ENCODE measurements at regions not wholly inside any gene's neighbourhood (a gene's known extent, or its start where the extent isn't known, plus 50 kb on each side); places are given as distances from the start of the nearest gene placed in this dataset.
"Not testable (repeated sequence)": the region's sequence is repeated elsewhere in the genome, so short reads cannot be mapped to it uniquely, and the experiment has no call there.

GRCh38 chr12:111152561-111152960 is 216.3 kb downstream of the PHETA1 start:
- no peak for DNase-seq (ENCODE audit: low spot score)

DNA sequence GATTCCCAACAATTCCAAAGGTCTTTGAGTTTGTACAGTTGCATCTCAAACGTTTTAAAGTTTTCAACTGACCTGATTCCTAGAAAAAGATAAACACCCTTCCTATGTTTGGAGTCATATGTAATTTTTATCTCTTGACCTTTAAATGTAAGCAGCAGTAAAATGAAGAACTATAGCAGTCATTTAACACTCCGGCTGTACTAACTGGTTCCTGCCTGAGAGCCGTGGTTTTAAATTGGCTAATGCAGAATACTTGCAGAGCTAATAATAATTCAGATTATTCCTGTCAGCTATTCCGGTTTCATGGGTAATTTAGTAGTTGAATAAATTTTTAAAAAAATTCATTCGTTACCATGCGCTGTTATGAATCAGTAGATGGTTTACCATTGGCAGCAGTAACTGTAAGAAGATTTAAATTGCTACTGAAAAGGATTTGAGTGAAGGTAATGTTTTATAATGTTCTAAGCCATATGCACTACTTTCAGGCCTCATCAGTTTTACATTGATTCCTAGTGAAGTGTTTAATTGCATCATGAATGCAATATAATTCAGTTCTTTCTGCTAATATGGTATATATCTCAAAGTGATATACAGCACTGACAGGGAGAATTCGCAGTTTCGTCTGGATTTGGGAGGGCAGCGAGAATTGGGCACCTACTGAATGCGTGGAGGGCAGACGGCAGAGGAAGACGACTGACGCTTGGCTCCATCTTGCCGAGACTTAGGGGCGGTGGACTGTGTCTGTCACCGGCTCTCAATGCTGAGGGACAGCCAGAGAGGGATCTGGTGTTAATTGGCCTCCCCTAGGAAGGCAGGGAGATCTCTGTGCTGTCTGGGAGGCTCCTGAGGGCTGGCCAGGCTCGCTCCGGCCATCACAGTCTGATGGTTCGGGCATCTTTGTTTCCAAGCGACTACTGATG is 217.7 kb downstream of the PHETA1 start:
- no peak for DNase-seq (ENCODE audit: low spot score)

- no peak for DNase-seq (ENCODE audit: low spot score)
Observed at GRCh38 chr12:111150360-111150759, 218.5 kb downstream of the PHETA1 start.

DNA sequence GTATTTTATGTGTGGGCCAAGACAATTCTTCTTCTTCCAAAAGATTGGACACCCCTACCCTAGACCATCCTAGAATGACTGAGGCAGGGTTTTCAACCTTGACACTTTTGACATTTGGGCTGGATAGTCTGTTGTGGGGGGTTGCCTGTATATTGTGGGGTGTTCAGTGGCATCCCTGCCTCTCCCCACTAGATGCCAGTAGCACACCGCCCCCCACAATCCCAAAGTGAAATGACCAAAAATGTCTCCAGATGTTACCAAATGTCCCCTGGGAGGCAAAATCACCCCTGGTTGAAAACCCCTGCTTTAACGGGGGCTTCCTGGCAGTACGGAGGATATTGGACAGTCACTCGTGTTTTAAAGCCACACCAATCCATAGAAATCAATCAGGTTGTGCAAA is 219.6 kb downstream of the PHETA1 start:
- no peak for DNase-seq (ENCODE audit: low spot score)

- no peak for DNase-seq (ENCODE audit: low spot score)
Observed at GRCh38 chr12:111148005-111148404, 220.9 kb downstream of the PHETA1 start.

GRCh38 chr12:111143271-111143670 is 222.9 kb upstream of the MYL2 start:
- no peak for DNase-seq (ENCODE audit: low spot score)

DNA sequence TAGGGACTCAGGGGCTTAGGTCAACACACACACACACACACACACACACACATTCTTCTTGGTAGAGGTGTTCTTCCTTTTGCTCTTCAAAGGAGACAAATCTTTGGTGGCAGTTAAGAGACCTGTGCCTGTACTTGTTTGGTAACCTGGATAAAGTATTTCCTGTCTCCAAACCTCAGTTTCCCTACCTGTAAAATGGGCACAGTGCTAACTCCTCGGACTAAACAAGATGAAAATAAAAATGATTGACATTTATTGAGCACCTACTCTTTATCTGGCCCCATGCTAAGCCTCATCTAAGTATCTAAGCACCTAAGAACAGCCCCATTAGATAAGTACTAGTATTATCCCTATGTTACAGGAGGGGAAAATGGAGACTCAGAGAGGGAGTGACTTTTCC is 220.8 kb upstream of the MYL2 start:
- no peak for DNase-seq (ENCODE audit: low spot score)

- no peak for DNase-seq (ENCODE audit: low spot score)
Observed at GRCh38 chr12:111138016-111138415, 217.6 kb upstream of the MYL2 start.

DNA sequence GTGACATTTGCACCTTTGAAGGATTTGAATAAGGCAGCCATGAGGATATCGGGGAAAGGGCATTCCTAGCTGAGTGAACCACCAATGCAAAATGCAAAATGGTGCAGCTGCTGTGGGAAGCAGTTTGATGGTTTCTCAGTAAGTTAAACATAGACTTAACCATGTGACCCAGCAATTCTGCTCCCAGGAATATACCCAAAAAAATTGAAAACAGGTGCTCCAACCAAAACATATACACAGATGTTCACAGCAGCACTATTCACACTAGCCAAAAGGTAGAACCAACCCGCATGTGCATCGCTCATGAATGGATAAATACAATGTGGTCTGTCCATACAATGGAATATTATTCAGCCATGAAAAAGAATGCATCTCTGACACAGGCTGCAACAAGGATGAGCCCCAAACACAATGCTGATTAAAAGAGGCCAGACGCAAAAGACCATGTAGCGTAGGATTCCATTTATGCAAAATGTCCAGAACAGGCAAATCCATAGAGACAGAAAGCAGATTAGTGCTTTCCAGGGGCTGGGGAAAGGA is 215.0 kb upstream of the MYL2 start:
- no peak for DNase-seq (ENCODE audit: low spot score)

GRCh38 chr12:111130336-111130735 is 210.0 kb upstream of the MYL2 start:
- no peak for DNase-seq (ENCODE audit: low spot score)

GRCh38 chr12:111129149-111129767 is 208.9 kb upstream of the MYL2 start:
- DNase-seq (ENCODE audit: low spot score), result no peak

DNA sequence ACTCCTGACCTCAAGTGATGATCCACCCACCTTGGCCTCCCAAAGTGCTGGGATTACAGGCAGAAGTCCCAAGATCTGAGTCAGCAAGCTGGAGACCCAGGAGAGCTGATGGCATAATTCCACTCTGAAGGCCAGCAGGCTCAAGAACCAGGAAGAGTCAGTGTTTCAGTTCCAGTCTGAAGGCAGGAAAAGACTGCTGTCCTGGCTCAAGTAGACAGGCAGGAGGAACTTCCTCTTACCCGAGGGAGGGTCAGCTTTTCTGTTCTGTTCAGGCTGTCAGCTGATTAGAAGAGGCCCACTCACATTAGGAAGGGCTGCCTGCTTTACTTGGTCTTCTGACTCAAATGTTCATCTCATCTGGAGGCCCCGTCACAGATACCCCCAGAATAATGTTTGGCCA is 206.0 kb upstream of the MYL2 start:
- DNase-seq (ENCODE audit: low spot score), result no peak

DNA sequence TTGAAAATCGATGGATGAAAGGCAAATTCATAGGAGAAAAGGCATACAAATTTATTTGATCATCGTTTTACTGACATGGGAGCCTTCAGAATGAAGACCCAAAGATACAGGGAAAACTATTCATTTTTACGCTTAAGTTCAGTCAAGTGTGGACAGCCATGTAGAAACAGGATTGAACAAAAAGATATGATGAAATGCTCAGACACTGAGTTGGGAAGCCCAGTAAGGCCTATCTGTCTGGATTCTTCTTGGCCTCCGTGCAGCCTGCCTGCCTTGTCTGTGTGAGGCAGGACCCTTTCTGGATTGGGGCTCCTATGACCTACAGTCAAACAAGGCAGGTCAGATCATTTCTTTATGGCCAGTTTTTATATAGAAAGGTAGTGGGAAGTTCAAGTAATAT is 203.8 kb upstream of the MYL2 start:
- no peak for DNase-seq (ENCODE audit: low spot score)

DNA sequence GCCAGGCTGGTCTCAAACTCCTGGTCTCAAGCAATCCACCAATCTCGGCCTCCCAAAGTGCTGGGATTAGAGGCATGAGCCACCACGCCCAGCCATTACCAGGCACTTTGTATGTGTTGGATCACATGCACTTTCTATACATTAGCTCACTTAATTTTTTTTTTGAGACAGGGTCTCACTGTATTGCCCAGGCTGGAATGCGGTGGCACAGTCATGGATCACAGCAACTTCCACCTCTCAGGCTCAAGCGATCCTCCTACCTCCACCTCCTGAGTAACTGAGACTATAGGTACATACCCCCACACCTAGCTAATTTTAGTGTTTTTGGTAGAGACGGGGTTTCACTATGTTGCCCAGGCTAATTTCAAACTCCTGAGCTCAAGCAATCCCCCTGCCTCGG is 203.0 kb upstream of the MYL2 start:
- no peak for DNase-seq (ENCODE audit: low spot score)

DNA sequence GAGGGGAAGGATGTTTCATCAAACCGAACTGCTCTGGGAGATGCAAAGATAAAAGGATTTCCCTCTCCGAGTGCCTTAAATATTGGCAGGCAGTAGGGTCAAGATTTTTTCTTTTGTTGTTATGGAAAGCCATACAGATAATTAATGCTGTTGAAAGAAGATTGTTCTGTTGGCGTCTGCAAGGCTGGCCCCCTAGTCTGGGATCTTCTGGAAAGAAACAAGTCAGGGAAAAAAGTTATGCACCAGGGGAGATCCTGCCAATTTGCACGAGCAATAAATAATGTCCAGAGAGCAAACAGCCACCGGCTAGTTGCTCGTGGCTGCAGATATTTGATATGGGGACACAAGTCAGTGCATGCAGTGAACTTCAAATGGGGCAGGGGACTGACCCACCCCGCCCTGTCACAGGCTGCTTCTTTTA is 202.1 kb upstream of the MYL2 start:
- no peak for DNase-seq (ENCODE audit: low spot score)

GRCh38 chr12:111121840-111122239 is 201.5 kb upstream of the MYL2 start:
- DNase-seq (ENCODE audit: low spot score), result no peak

DNA sequence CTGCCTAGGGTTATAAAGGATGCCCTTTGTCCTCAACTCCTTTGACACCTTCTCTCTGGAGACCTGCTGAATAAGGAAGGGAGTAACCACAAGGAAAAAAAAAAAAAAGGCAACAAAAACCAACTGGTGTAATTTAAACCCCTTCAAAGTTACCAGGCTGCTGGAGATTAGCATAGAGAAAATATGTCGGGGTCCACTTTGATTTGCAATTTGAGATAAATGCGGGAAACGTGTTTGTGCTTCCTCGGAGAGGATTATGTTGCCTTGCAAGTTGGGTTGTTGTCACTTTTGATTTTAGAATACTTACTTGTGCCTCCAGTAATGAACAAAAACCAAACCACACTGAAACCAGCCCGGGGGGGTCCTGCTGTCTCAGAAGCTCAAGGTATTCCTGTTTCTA is 200.2 kb upstream of the MYL2 start:
- no peak for DNase-seq (ENCODE audit: low spot score)

DNA sequence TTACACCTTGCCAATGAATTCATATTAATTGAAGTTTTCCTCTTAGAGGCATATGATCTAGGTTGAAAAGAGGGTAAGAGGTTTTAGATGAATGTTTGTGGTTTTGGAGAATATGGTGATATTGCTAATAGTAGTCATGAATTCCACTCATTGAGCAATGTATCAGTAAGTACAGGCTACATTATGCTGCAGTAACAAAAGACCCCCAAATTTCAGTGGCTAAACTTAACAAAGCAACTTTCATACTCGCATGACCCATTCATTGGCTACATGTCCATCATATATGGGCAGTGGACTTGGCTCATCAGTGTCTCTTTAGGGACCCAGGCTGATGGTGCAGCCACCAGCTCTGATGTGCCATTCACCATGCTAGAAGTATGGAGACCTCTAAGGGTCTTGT is 196.6 kb upstream of the MYL2 start:
- no peak for DNase-seq (ENCODE audit: low spot score)

- DNase-seq (ENCODE audit: low spot score), result not testable (repeated sequence)
Observed at GRCh38 chr12:111113313-111113712, 192.9 kb upstream of the MYL2 start.

DNA sequence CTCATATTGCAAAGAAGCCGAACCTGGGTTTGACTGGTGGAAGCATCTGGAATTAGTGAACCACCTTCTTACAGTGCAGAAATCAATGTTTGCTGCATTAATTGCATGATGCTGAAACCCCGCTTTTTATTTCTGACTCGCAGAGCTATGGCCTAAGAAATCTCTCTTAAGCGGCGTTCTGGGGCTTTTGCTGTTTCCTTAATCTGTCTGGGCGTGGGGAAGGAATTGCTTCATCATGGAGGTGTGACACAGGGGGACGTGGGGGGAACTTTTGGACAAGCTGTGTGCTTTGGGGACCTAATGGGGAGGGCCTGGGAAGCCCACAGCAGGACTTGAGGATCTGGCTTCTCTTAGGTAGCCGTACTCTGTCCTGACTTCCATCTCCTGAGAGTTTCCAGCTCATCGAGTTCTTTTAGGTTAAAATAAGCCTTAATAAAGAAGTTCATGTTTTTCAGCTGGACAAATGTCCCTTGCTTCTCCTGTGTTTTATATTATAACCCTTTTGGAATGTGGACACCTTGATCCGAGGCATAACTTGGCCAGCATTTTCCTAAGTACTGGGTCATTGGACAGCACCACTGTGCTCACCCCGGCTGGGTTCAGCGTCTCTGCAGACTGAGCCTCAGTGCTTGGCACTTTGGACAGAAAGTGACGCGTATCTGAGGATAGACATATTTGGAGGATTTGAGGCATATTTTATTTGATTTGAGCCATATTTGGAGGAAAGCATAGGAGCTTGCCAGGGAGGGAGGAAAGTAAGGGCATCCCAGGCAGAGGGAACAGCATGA is 192.1 kb upstream of the MYL2 start:
- DNase-seq (ENCODE audit: low spot score), result no peak

GRCh38 chr12:111111681-111112080 is 191.3 kb upstream of the MYL2 start:
- no peak for DNase-seq (ENCODE audit: low spot score)

GRCh38 chr12:111110556-111110955 is 190.2 kb upstream of the MYL2 start:
- no peak for DNase-seq (ENCODE audit: low spot score)

DNA sequence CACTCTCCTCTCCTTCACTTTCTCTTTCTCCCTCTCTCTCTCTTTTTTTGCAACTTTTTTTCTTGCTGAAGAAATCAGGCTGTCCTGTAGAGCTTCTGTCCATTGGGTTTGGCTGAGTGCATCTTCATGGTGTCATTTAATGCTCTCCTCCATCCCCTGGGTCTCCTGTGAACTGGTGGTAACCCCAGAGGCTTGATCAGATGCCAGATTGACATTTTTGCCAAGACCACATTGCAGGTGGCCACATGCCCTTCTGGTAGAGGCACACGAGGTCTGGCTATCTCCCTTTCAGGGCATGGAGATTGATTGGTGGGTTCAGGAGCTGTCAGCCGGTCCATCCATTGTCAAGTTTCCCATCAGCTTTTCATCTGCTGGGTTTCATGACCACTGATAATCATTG is 188.3 kb upstream of the MYL2 start:
- no peak for DNase-seq (ENCODE audit: low spot score)

All from AG08395 (cell line).